DMS 273 (cell line): ENCODE measurements at regions not wholly inside any gene's neighbourhood (a gene's known extent, or its start where the extent isn't known, plus 50 kb on each side); places are given as distances from the start of the nearest gene placed in this dataset.

ENCODE experiments used
- DNase-seq: peaks from one replicate; lab custom pipeline; 2025; ENCODE audit not compliant: unreplicated experiment; lab: John Stamatoyannopoulos, UW

- DNase-seq, result no peak
These were observed 248.8 kb upstream of the CDIN1 start for GRCh38 chr15:36330598-36330997.

- no peak for DNase-seq
These were observed 247.7 kb upstream of the CDIN1 start for GRCh38 chr15:36331531-36332275.

GRCh38 chr15:36332301-36332700, 247.1 kb upstream of the CDIN1 start:
- DNase-seq, result no peak

- no peak for DNase-seq
These were observed 246.5 kb upstream of the CDIN1 start for GRCh38 chr15:36332896-36333295.

GRCh38 chr15:36334059-36334458, 245.4 kb upstream of the CDIN1 start:
- DNase-seq, result peak; percentile 3

GRCh38 chr15:36335224-36335623, 244.2 kb upstream of the CDIN1 start:
- DNase-seq, result no peak

GRCh38 chr15:36335659-36336058, 243.8 kb upstream of the CDIN1 start:
- DNase-seq, result no peak

GRCh38 chr15:36344887-36345286, 234.5 kb upstream of the CDIN1 start:
- DNase-seq, result no peak

- DNase-seq, result peak; percentile 1
These were observed 232.1 kb upstream of the CDIN1 start for GRCh38 chr15:36347272-36347858.

GRCh38 chr15:36356466-36356865, 223.0 kb upstream of the CDIN1 start:
- no peak for DNase-seq

GRCh38 chr15:36356978-36357601, 222.3 kb upstream of the CDIN1 start:
- DNase-seq, result no peak

- no peak for DNase-seq
These were observed 221.3 kb upstream of the CDIN1 start for GRCh38 chr15:36358094-36358493.

- no peak for DNase-seq
These were observed 220.9 kb upstream of the CDIN1 start for GRCh38 chr15:36358523-36358922.

GRCh38 chr15:36359286-36359685, 220.1 kb upstream of the CDIN1 start:
- no peak for DNase-seq

- no peak for DNase-seq
These were observed 218.0 kb upstream of the CDIN1 start for GRCh38 chr15:36361351-36361870.

GRCh38 chr15:36362509-36362915, 216.9 kb upstream of the CDIN1 start:
- no peak for DNase-seq

- no peak for DNase-seq
These were observed 216.1 kb upstream of the CDIN1 start for GRCh38 chr15:36363335-36363734.

- no peak for DNase-seq
These were observed 215.0 kb upstream of the CDIN1 start for GRCh38 chr15:36364377-36364776.

GRCh38 chr15:36365963-36366362, 213.5 kb upstream of the CDIN1 start:
- no peak for DNase-seq

GRCh38 chr15:36370051-36370730, 209.2 kb upstream of the CDIN1 start:
- no peak for DNase-seq

GRCh38 chr15:36370731-36371112, 208.7 kb upstream of the CDIN1 start:
- DNase-seq, result no peak

GRCh38 chr15:36371509-36371908, 207.9 kb upstream of the CDIN1 start:
- no peak for DNase-seq
